ENCODE measurements at regions not wholly inside any gene's neighbourhood (a gene's known extent, or its start where the extent isn't known, plus 50 kb on each side); places are given as distances from the start of the nearest gene placed in this dataset.
"Not testable (repeated sequence)": the region's sequence is repeated elsewhere in the genome, so short reads cannot be mapped to it uniquely, and the experiment has no call there.

DNA sequence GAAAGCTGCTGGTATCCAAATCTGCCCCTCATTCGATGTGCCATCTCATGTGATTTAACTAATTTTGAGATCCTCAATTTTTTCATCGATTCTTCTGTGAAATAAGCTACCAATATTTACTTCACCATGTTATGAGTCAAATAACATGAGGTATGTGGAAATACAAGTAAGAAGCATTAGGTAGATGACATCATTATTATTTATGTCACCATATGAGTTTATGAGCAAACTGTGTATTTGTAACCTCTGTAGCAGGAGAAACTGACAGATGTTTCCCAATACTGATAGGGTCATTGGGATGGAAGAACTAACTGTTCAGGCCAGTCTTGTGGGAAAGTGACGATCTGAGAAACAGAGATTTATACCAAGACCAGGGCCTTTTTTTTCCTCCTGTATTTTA lies 229.4 kb upstream of the GOT2 start:
- DNase-seq (ENCODE audit: low spot score): no peak

DNA sequence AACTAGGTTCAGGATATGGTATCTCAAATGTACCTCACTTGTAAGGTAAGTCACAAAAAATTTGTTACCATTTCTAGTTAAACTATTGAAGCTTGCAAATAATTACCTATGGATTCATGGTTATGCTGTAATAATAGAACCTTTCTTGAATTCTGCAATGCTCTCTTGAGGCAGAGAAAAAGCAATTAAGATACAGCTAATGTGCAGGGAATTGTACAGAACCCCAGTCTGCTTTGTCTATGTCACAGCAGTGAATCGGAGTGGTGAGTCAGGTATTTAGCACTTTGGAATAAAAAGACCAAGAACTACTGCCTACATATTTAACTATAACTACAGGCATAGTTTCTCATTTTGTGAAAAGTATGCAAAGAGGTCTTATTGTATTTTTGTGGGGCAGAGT lies 228.7 kb upstream of the GOT2 start:
- DNase-seq (ENCODE audit: low spot score): no peak

DNA sequence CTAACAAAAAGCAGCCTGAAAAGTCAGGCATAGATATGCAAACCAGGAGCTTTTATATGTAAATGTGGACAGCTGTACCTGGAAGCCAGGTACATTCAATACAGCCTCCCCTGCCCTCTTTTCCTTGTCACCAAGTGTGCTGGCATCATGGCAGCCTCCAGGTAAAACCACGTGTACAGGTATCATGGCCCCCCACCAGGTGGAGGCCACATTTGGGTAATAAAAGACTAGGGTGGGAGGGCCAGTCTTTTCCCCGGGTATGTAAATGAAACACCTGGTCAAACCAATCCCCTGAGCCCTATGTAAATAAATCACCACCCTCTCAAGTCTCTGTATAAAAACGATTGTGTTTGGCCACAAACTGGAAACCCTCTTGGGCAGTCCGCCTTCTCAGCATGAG lies 226.4 kb upstream of the GOT2 start:
- no peak for DNase-seq (ENCODE audit: low spot score)

DNA sequence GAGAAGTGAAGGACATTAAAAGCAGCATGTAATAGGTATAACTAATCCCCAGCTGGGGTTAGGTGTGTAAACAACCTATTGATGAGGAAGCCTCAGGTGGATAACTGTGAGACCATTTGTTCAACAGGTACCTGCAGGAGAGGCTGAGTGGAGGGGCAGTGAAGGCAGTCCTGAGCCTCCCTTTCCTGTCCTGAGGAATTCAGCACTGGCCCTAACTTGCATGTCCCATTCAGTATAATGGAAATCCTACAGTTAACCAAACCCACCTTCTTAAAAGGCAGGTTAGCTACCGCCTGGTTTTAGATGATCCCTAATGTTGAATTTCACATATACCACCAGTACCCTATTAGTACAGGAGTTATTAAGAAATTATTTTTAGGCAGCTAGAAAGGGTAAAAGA lies 225.9 kb upstream of the GOT2 start:
- no peak for DNase-seq (ENCODE audit: low spot score)

DNA sequence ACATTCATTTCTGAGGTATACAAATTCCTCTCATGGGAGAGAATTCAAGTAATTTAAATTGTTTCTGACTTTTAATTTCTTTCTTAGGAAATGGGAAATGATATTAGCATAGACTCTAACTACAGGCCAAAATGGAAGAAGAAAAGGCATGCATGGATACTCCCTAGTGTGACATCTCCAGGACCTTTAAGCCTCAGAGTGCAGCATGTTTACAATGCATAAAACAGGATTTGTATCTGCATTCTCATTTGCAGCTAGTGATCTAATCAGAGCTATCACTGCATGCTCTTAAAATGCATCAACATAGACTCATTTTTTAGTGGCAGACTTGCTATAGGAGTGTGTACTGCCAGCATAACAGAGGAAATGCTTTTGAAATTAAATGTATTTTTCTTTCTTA lies 224.6 kb upstream of the GOT2 start:
- no peak for DNase-seq (ENCODE audit: low spot score)

DNA sequence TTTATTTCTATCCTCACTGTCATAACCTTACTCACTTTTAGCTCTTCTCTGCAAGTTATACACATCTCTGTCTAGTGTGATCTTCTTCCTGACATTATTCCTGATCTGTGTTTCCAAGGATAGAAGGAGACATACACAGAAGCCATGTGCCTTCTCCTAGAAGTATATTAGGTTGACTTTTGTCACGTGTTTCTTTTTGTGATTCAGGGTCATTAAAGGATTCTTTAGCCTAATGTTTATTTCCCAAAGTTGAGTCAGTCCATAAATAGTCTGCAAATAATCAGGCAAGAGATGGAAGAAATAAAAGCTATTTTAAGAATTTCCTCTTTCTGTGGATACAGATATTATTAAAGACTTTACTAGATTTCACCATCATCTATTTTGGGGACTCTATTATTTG lies 214.1 kb upstream of the GOT2 start:
- no peak for DNase-seq (ENCODE audit: low spot score)

DNA sequence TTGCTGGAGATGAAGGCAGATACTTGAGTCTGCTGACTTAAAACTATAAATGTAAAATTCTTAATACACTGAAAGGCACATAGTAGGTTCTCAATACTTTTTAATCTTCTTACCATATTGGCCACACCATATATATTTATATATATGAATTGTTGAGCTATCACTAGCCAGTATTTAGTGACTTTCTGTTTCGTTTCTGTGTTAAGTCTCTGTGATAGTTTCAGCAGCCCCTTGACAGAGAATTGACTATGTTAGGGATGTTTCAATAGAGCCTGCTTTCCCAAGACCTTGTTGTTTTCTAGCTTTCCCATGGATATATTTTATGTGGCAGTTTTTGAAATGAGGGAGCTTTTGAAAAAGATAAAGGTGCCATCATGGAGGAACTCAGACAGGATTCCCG lies 206.5 kb upstream of the GOT2 start:
- DNase-seq (ENCODE audit: low spot score): no peak

DNA sequence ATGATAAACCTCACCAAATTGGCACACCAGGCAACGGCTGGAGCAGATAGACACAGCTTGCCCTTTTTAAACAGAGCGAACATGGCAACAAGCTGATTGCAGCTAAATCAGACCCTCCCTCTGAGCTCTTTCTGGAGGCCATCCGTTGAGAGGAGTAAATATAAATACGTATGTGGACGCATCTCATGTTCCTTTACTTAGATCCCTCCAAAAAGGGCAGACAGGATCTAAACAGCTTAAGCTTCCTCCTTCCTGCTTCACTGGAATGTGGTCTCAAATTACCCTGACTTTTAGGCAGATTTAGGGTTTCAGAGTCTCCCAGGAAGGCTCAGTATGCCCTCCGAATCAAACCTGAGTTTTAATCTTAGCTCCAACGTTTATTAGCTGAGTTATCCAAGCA lies 204.7 kb upstream of the GOT2 start:
- no peak for DNase-seq (ENCODE audit: low spot score)

DNA sequence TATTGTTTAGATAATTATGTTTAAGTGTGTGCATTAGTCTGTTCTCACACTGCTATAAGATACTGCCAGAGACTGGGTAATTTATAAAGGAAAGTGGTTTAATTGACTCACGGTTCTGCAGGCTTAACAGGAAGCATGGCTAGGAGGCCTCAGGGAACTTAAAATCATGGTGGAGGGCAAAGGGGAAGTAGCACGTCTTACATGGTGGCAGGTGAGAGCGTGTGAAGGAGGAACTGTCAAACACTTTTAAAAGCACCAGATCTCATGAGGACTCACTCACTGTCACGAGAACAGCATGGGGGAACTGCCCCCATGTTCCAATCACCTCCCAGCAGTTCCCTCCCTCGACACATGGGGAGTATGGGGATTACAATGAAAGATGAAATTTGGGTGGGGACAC lies 203.5 kb upstream of the GOT2 start:
- no peak for DNase-seq (ENCODE audit: low spot score)

DNA sequence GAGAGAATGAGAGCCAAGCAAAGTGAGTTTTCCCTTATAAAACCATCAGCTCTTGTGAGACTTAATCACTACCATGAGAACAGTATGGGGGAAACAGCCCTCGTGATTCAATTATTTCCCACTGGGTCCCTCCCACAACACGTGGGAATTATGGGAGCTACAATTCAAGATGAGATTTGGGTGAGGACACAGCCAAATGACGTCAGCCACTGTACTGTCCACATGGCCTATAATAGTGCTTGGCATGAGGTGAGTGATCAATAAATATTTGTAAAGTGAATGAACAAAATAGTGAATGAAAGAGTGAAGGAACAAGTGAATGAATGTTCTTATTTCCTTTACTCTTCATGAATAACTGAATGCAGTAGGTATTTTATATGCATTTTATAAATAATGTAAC lies 199.1 kb upstream of the GOT2 start:
- no peak for DNase-seq (ENCODE audit: low spot score)

DNA sequence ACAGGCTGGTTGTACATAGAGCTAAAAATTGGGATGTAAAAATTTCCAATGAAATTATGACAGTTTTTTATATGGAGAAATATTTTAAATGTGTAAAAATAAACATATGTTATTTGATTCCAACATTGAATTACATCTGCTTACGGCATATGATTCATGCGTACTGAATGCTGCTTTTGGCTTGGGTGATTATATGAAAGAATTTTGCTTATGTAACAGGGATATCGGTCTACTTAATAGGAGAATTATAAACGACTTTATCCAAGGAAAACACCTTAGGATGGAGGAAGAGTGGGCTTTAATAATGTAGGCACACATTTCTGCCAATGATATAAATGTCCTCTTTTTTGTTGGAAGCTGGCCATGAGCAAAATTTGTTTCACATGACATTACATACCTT lies 197.3 kb upstream of the GOT2 start:
- DNase-seq (ENCODE audit: low spot score): no peak

DNA sequence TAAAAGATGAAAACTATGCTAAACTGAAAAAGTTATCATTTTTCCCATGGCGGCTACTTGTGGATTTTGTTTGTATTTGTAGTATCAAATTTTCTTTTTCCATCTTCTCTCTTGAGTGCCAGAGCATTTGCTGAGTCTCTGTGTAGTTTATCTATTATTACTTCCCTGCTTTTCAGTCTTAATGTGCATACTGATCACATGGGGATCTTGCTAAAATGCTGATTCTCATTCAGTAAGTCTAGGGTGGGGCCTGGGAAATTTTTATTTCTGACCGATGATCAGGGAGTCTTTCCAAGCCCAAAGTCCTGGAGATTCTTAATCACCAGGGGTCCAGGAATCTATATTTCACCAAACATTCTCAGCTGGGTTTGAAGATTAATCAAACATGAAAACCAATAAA lies 189.0 kb upstream of the GOT2 start:
- DNase-seq (ENCODE audit: low spot score): no peak

DNA sequence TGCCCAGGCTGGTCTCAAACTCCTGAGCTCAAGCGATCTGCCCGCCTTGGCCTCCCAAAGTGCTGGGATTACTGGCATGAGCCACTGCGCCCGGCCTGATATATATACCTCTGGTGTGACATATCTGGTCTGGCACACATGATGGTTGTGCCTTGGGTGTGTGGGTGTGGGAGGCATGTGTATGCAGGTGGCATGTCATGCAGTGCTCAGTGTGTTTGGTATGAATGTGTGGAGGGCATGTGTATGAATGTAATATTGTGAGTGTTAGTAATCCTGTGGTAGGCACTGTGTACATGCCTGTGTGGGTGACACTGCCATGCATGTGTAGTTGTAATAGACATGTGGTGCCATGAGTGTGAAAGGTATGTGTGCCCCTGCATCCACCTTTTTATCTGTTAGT lies 179.3 kb upstream of the GOT2 start:
- DNase-seq (ENCODE audit: low spot score): no peak

DNA sequence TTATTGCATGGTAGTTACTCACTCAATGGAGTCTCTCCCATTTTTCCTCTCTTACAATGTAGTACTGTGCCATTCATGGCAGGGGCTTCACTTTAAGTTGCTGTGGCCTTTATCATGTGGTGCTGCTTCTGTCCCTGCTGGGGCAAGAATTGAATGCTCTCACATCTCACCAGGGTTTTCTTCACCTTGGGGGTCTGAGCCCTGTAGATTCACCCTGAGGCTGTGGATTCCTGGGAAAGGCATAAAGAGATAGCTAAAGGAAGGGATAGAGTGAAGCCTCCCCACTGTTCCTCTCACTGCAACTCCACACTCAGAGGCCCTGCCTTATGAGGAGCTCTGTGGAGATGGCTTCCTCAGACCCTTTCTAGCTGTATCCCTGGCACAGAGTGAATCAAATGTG lies 178.5 kb upstream of the GOT2 start:
- no peak for DNase-seq (ENCODE audit: low spot score)

DNA sequence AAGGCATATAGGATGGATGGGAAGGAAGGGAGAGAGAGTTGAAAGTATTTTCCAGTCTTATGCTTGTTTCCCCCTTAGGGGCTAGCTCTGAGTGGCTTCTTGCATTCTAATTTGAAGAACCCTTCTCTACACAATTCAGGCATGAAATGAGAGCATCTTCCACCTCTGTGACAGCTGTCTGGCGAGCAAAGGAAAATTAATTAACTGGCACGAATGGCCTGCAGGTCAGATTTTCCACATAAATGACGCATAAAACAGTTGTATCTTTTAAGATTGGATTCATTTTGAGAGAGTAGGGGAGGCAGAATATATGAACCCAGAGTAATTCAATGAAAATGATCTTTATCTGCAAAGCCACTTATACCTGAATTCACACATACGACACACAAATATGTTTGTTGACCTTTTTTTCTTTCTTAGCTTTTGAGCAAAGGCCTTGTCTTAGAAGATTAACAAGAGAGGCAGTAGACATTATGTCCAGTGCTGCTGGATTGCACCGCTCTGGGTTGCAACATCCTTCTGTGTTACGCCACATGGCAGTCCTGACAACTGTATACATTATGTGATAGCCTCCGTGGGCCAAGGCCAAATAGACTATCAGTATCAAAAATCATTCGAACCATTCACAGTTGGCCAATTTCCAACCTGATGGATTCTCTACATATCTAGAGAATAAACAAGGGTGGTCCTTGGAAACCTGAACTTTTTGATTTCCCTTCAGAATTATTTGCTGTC lies 173.0 kb upstream of the GOT2 start:
- no peak for DNase-seq (ENCODE audit: low spot score)

DNA sequence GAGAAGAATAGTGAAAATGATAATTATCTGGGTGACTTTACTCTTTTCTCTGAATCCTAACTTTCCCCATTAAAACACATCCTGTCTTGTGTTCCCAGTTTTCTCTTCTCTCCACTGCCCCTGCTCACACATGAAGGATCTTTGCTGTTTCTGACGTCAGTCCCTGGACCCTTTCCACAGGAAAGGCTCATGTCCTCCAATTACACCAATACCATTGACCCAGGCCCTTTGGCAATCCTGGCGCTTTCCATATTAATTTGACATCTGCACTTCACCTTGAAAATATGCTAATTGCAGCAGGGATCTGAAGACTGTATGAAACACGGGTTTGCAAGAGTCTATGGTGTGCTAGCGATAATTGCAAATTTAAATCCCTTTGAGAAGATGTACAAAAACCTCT lies 170.2 kb upstream of the GOT2 start:
- DNase-seq (ENCODE audit: low spot score): no peak

DNA sequence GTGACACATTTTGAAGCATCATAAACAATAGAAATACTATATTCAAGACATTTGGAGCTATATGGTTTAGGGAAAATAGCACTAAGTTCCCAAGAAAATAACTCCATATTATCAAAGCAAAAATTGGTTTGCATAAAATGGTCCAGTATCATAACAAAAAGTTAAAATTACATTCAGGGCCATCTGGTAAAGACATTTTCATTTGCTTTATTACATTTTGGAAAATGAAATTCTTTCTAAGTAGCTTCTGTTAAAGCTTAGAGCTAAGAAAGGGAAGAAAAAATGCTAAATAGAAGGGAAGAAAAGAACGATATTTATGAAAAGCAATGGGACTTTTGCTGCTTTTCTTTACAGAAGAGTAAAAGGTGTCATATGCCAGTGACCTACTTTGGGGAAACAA lies 155.4 kb upstream of the GOT2 start:
- no peak for DNase-seq (ENCODE audit: low spot score)

DNA sequence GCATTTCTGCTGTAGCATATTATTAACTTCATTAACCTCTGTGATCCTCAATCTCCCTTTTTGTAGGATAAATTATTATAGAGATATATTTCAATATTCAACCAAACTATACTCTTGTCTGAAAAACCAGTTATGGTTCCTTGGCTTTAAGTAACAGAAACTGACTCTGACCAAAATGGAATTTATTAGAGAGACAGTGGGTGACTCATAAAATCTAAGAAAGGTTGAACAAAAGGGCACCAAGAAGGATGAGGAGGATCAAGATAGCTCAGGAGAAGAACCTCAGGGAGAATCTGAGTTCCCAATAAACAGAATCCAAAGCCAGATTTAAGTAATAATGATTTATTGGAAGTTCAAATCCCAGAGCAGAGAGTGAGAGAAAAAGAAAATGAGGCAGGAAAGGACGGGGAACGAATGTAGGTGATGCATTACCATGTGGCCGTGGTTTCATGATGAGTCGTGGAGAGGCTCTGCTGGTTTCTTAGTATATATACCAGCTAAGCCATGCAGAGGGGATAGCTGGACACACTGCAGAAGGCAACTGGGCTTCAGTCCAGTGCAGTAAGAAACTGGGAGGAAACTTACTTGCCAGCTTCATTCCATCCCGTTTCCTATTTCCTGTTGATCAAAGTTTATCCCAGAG lies 151.5 kb upstream of the GOT2 start:
- no peak for DNase-seq (ENCODE audit: low spot score)

DNA sequence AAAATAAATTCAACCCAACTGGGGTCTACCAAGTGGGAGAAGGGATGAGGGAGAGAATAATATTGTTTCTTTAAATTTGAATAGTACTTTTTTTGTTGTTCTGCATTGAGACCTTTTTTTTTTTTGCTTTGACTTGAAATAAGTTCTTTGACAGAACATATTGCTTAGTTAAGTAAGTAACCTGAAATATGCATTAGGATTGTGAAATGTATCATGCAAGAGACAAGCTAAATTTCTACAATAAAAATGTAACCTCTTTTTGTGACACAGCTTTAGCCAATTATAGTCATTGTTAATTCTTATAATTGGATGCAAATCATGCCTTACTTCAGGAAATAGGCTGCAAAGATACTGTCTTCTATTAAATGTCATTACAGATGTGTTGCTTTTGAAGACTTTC lies 150.0 kb upstream of the GOT2 start:
- DNase-seq (ENCODE audit: low spot score): no peak

DNA sequence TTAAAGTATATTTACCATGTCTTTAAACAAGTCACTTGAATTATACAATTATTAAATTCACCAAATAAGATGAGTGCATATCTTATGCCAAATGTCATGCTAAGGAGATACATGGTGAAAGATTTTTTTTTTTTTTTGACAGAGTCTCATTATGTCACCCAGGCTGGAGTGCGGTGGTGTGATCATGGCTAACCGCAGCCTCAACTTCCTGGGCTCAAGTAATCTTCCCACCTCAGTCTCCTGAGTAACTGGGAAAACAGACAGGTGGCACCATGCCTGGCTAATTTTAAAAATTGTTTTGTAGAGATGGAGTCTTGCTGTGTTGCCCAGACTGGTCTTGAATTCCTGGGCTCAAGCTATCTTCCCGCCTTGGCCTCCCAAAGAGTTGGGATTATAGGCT lies 149.0 kb upstream of the GOT2 start:
- DNase-seq (ENCODE audit: low spot score): no peak

DNA sequence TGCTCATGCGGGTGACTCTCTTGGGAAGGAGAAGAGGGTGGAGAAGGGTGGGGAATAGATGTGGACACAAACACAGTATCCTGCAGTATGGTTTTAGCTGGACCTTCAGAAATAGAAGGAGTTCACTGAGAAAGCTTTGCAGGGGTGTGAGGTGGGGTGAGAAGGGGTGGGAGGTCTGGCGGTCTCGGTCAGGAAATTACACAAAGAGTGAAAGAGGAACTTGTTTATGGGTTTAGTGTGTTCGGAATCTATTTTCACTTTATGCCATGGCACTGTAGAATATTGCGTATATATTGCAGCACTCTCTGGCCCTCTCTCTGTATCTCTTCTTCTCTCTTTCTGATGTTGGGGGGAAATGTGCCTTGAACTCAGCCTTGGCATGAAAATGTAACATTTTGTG lies 148.2 kb upstream of the GOT2 start:
- DNase-seq (ENCODE audit: low spot score): no peak

DNA sequence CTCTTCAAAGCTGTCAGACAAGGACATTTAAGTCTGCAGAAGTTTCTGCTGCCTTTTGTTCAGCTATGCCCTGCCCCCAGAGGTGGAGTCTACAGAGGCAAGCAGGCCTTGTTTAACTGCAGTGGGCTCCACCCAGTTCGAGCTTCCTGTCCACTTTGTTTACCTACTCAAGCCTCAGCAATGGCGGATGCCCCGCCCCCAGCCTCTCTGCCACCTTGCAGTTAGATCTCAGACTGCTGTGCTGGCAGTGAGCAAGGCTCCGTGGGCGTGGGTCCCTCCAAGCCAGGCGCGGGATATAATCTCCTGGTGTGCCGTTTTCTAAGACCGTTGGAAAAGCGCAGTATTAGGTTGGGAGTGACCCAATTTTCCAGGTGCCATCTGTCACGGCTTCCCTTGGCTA lies 144.5 kb upstream of the GOT2 start:
- not testable (repeated sequence) for DNase-seq (ENCODE audit: low spot score)

DNA sequence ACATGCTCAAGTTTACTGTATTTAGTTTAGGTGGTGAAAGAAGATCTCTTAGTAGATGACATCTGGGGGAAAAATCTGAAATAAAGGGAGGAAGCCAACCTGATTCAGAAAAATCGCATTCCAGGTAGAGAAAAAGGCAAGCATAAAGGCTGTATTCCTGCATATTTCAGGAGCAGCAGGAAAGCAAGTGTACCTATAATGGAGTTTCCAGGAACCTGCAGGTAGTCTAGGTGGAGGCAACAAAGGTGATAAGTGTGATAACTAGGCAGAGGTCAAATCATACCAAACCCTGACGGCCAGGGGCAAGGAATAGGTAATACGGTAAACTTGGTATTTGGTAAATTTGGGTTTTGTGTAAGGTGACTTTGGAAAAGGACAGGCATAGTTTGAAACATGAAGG lies 132.8 kb upstream of the GOT2 start:
- DNase-seq (ENCODE audit: low spot score): no peak

DNA sequence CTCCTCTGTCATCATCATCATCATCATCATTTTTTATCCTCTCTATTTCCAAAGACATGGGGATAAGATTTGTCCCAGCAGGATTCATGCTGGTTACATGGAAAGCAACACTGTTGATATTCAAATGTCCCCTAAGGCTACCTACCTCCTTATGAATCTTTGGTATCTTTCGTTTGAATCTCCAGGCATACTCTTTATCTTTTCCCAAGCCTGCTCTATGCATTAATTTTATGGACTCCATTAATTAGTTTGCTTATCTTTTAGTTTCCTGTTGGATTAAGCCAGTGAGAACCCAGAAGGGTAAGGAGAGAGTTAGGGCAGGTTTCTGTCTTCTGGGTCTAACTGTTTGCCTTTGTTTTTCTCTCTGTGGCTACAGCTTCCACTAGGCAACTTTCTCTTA lies 129.6 kb upstream of the GOT2 start:
- no peak for DNase-seq (ENCODE audit: low spot score)

Data from D341Med (cell line).